Activated T-cell treated with anti-CD3 and anti-CD28 coated beads, Interleukin-2, amount 50 U/mL, for 72 hours (primary cell): ENCODE measurements at regions not wholly inside any gene's neighbourhood (a gene's known extent, or its start where the extent isn't known, plus 50 kb on each side); places are given as distances from the start of the nearest gene placed in this dataset.

Experiments used
- ATAC-seq, 2 donors: fragments of 150-1000 bp; cut with Tn5 transposase; replicated peaks in 1 of 2; 2 replicates each; pipeline ENCODE4 v1.10.0; 2021; ENCODE audit warnings: moderate library complexity in 2 of 2, mild to moderate bottlenecking in 1 of 2
- DNase-seq, 2 donors: peaks; one replicate each; pipeline ENCODE4 v3.0.0; 2021 to 2022; ENCODE audit warnings: mixed read lengths in 1 of 2
- H3K27ac Mint-ChIP-seq: one replicate; pipeline ENCODE4 v1.8.0; 2022; ENCODE audit warnings: mild to moderate bottlenecking, moderate library complexity, mixed read lengths
- H3K27me3 Mint-ChIP-seq: one replicate; pipeline ENCODE4 v1.8.0; 2022; ENCODE audit warnings: low read depth, mixed read lengths
- H3K36me3 Mint-ChIP-seq, 2 donors: one replicate each; pipeline ENCODE4 v1.8.0; 2022; ENCODE audit warnings: mixed read lengths in 2 of 2, mild to moderate bottlenecking in 1 of 2; ENCODE audit not compliant: insufficient read depth in 2 of 2
- H3K4me1 Mint-ChIP-seq: one replicate; pipeline ENCODE4 v1.8.0; 2022; ENCODE audit warnings: low read depth, mixed read lengths
- H3K4me3 Mint-ChIP-seq, 2 donors: one replicate each; pipeline ENCODE4 v1.8.0; 2022; ENCODE audit warnings: mild to moderate bottlenecking in 2 of 2, mixed read lengths in 2 of 2, moderate library complexity in 2 of 2
- H3K9me3 Mint-ChIP-seq, 2 donors: one replicate each; pipeline ENCODE4 v1.8.0; 2022; ENCODE audit warnings: mixed read lengths in 2 of 2

DNA sequence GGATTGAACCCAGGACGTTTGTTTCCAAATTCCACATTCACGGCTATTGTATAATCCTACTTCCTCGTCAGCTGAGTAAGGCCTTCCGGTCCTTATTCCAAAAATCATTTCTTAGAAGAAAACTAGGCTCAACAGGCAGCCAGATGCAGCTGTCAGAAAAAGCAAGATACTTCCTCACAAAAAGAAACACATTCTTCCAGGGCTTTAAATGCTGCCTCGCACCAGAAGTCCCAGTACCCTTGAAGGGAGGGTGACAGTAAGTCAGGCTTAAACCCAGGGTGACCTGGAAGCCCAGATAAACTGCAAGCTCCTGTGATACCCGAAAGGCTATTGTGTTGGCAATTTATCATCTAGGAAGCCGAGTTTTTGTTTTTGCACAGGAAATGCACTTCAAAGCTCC, 414.0 kb downstream of the NFIB start:
- no peak overlapping the region for H3K27ac Mint-ChIP-seq
- H3K4me3 Mint-ChIP-seq, result no peak overlapping the region
- H3K27me3 Mint-ChIP-seq, result no peaks in the 10 kb centered on the region
- no peak for ATAC-seq
- peaks cover 0 to 11% of the 10 kb centered on the region in 2 donors for H3K9me3 Mint-ChIP-seq
- H3K4me1 Mint-ChIP-seq, result no peaks in the 10 kb centered on the region
- no peaks in the 10 kb centered on the region for H3K36me3 Mint-ChIP-seq
- no peak for DNase-seq

GRCh38 chr9:13898957-13899356, 415.0 kb downstream of the NFIB start:
- Mint-ChIP-seq H3K27me3 (no peaks in the 10 kb centered on the region), H3K4me1 (no peaks in the 10 kb centered on the region), H3K9me3 (peaks cover 0 to 12% of the 10 kb centered on the region in 2 donors), H3K27ac (no peak overlapping the region), H3K4me3 (no peak overlapping the region), H3K36me3 (no peaks in the 10 kb centered on the region)
- ATAC-seq (no peak), DNase-seq (no peak)

- DNase-seq (no peak), ATAC-seq (no peak)
- Mint-ChIP-seq H3K27ac (no peak overlapping the region), H3K9me3 (peaks cover 4 to 10% of the 10 kb centered on the region in 2 donors), H3K4me1 (no peaks in the 10 kb centered on the region), H3K27me3 (no peaks in the 10 kb centered on the region), H3K36me3 (no peaks in the 10 kb centered on the region), H3K4me3 (no peak overlapping the region)
These were observed 416.8 kb downstream of the NFIB start for GRCh38 chr9:13896922-13897835.

GRCh38 chr9:13896047-13896446, 417.9 kb downstream of the NFIB start:
- H3K27me3 Mint-ChIP-seq, result no peaks in the 10 kb centered on the region
- H3K4me1 Mint-ChIP-seq, result no peaks in the 10 kb centered on the region
- no peak overlapping the region for H3K27ac Mint-ChIP-seq
- DNase-seq, result no peak
- H3K36me3 Mint-ChIP-seq, result no peaks in the 10 kb centered on the region
- ATAC-seq, result no peak
- peaks cover 2 to 5% of the 10 kb centered on the region in 2 donors for H3K9me3 Mint-ChIP-seq
- H3K4me3 Mint-ChIP-seq, result no peak overlapping the region

- Mint-ChIP-seq H3K36me3 (peaks cover 0 to 1% of the 10 kb centered on the region in 2 donors), H3K27me3 (no peaks in the 10 kb centered on the region), H3K9me3 (peaks cover 15 to 17% of the 10 kb centered on the region in 2 donors), H3K4me1 (no peaks in the 10 kb centered on the region), H3K27ac (no peak overlapping the region), H3K4me3 (no peak overlapping the region)
- DNase-seq (no peak), ATAC-seq (no peak)
These were observed 428.7 kb downstream of the NFIB start for GRCh38 chr9:13885258-13885657.

DNA sequence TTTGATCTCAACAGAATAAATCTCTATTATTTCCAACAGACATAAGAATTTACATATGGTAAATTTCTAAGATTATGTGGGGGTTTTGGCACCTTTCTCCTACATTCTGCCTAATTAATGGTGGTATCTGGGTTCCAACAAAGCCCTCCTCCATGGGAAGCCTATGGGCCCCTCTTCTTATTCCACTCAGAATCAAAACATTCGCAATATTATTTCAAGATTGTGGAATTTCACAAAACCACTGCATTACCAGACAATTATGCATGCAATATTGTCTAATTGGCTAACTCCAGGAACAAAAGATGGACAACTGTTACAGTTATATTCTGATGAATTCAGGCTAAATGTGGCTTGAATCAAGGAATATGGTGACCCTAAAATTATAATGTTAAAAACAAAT, 434.0 kb downstream of the NFIB start:
- H3K4me1 Mint-ChIP-seq, result no peaks in the 10 kb centered on the region
- no peak overlapping the region for H3K4me3 Mint-ChIP-seq
- peaks cover 0 to 1% of the 10 kb centered on the region in 2 donors for H3K36me3 Mint-ChIP-seq
- no peak for ATAC-seq
- H3K9me3 Mint-ChIP-seq, result peaks cover 18% of the 10 kb centered on the region in 2 donors
- H3K27ac Mint-ChIP-seq, result no peak overlapping the region
- no peak for DNase-seq
- no peaks in the 10 kb centered on the region for H3K27me3 Mint-ChIP-seq

GRCh38 chr9:13879011-13879410, 434.9 kb downstream of the NFIB start:
- Mint-ChIP-seq H3K4me3 (no peak overlapping the region), H3K4me1 (no peaks in the 10 kb centered on the region), H3K27me3 (no peaks in the 10 kb centered on the region), H3K9me3 (peaks cover 10 to 15% of the 10 kb centered on the region in 2 donors), H3K27ac (no peak overlapping the region), H3K36me3 (no peaks in the 10 kb centered on the region)
- no peak for ATAC-seq
- no peak for DNase-seq

DNA sequence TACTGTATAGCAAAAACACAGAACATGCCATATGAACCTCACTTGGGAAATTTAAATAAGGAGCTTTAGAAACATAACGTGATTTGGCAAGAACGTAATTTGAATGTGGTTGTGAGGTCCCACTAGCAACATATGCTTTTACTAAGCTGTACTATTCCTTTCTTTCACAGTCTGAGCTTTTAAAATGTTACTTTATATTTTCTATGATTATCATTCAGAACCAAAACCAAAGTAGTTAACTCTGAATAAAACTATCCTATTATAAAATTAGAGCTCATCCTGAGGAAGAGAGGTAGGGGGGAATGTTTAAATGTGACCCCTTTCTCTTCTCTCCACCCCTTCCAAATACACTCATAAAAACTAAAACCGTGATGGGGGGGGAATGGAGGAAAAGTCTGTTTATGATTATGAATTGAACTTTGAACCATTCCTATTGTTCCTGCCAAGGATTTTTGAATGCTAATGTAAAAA, 435.7 kb downstream of the NFIB start:
- Mint-ChIP-seq H3K27me3 (no peaks in the 10 kb centered on the region), H3K27ac (no peak overlapping the region), H3K36me3 (peaks cover 0 to 3% of the 10 kb centered on the region in 2 donors), H3K4me3 (no peak overlapping the region), H3K4me1 (no peaks in the 10 kb centered on the region), H3K9me3 (peaks cover 9 to 15% of the 10 kb centered on the region in 2 donors)
- ATAC-seq (no peak), DNase-seq (no peak)

DNA sequence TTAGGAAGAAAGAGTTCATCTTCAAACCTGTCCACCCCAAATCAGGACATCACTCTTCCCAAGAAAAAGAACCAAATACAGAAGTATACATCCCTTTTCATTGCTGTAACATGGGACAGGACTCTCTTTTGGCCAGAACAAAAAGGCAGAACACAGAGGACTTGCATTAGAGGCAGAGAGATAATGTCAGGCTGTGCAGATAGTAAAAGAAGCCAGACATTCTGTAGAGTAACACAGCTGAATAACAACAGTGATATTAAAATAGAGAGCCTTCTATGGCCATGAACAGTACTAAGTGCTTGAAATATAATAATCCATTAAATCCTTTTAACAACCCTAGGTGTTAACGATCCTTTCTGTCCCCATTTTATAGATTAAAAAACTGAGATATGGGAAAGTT, 437.2 kb downstream of the NFIB start:
- no peak for ATAC-seq

DNA sequence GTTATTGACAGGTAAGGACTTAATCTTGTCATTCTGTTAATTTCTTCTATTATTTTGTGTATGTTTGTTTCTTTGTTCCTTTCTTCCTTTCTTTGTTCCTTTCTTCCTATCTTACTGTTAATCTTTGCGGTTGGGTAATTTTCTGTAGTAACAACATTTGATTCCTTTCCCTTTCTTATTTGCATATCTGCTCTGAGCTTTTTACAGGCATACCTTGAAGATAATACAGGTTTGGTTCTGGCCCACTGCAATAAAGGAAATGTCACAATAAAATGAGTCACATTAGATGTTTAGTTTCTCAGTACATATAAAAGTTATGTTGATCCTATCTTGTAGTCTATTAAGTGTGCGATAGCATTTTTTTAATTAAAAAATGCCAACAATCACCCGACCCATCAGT, 440.7 kb downstream of the NFIB start:
- Mint-ChIP-seq H3K9me3 (peaks cover 11 to 19% of the 10 kb centered on the region in 2 donors), H3K36me3 (peaks cover 0 to 4% of the 10 kb centered on the region in 2 donors)
- ATAC-seq, result no peak

More for the DNA sequence above, 437.2 kb downstream of the NFIB start:
- no peaks in the 10 kb centered on the region for H3K4me1 Mint-ChIP-seq
- peaks cover 0 to 4% of the 10 kb centered on the region in 2 donors for H3K36me3 Mint-ChIP-seq
- no peaks in the 10 kb centered on the region for H3K27me3 Mint-ChIP-seq
- no peak overlapping the region for H3K27ac Mint-ChIP-seq
- peaks cover 12% of the 10 kb centered on the region in 2 donors for H3K9me3 Mint-ChIP-seq
- H3K4me3 Mint-ChIP-seq, result no peak overlapping the region
- no peak for DNase-seq

GRCh38 chr9:13868336-13868735, 445.6 kb downstream of the NFIB start:
- peaks cover 8 to 12% of the 10 kb centered on the region in 2 donors for H3K9me3 Mint-ChIP-seq
- ATAC-seq, result no peak
- no peak overlapping the region for H3K27ac Mint-ChIP-seq
- no peaks in the 10 kb centered on the region for H3K27me3 Mint-ChIP-seq
- no peaks in the 10 kb centered on the region for H3K4me1 Mint-ChIP-seq
- H3K4me3 Mint-ChIP-seq, result no peak overlapping the region
- DNase-seq, result no peak
- H3K36me3 Mint-ChIP-seq, result peaks cover 0 to 1% of the 10 kb centered on the region in 2 donors

More for the DNA sequence above, 440.7 kb downstream of the NFIB start:
- Mint-ChIP-seq H3K4me1 (no peaks in the 10 kb centered on the region), H3K27ac (no peak overlapping the region), H3K4me3 (no peak overlapping the region), H3K27me3 (no peaks in the 10 kb centered on the region)
- no peak for DNase-seq

DNA sequence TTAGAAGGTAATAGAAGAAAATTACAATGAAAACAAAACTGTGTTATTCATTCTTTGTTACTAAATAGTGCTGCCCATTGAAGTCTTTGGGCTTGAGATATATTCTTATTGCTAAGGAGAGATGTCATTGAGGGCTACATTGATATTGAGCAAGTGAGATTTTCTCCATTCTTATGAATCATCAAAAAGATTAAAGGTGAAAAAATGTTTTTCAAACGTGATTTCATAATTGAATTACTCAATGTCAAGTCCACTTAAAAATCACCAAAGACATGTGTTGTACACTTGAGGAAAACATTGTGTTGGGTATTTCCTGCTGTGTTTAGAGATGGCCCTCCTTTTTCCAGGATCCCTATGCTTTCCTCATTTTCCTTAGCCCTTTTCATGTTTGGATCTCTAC, 448.1 kb downstream of the NFIB start:
- Mint-ChIP-seq H3K4me1 (no peaks in the 10 kb centered on the region), H3K27me3 (no peaks in the 10 kb centered on the region), H3K36me3 (no peaks in the 10 kb centered on the region), H3K9me3 (peaks cover 6% of the 10 kb centered on the region in 2 donors), H3K27ac (no peak overlapping the region), H3K4me3 (no peak overlapping the region)
- DNase-seq (no peak), ATAC-seq (no peak)

- no peaks in the 10 kb centered on the region for H3K4me1 Mint-ChIP-seq
- H3K27me3 Mint-ChIP-seq, result no peaks in the 10 kb centered on the region
- no peak for ATAC-seq
- no peak for DNase-seq
- no peak overlapping the region for H3K27ac Mint-ChIP-seq
- peaks cover 0 to 6% of the 10 kb centered on the region in 2 donors for H3K9me3 Mint-ChIP-seq
- H3K4me3 Mint-ChIP-seq, result no peak overlapping the region
- no peaks in the 10 kb centered on the region for H3K36me3 Mint-ChIP-seq
These were observed 450.8 kb downstream of the NFIB start for GRCh38 chr9:13863112-13863511.
